ENCODE measurements at regions not wholly inside any gene's neighbourhood (a gene's known extent, or its start where the extent isn't known, plus 50 kb on each side); places are given as distances from the start of the nearest gene placed in this dataset.

DNA sequence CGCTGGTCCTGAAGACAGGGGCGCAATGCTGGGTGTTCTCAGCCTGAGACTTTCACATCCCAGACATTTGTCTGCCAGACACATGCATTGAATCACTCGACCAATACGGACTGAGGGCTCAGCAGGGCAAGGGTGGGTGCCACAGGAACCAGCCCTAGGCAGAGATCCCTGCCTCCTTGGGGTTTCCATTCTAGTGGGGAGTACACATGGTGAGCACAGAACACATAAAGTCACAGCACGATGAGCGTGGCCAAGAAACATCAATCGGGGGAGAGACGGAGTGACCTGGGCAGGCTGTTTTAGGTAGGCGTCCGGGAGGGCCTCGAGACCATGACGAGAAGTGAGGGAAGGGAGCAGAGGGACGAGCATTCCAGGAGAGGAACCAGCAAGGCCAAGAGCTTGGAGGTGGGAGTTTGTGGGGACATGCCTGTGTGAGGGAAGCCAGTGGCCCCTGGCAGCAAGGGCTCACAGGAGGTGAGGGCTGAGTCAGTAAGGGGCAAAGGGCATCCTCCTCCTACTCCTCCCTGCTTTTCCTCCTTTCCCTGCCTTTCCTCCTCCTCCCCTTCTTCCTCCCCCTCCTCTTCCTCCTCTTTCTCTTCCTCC lies 126.3 kb upstream of the PEG3 start:
- no peaks in the 10 kb centered on the region for H3K27me3 ChIP-seq (ENCODE audit: insufficient read depth, low read length)
- TF ChIP-seq SRF (IDR thresholded peaks at IDR 0.05; ENCODE audit: low read depth), result no peak
- TF ChIP-seq, protein P1, sequence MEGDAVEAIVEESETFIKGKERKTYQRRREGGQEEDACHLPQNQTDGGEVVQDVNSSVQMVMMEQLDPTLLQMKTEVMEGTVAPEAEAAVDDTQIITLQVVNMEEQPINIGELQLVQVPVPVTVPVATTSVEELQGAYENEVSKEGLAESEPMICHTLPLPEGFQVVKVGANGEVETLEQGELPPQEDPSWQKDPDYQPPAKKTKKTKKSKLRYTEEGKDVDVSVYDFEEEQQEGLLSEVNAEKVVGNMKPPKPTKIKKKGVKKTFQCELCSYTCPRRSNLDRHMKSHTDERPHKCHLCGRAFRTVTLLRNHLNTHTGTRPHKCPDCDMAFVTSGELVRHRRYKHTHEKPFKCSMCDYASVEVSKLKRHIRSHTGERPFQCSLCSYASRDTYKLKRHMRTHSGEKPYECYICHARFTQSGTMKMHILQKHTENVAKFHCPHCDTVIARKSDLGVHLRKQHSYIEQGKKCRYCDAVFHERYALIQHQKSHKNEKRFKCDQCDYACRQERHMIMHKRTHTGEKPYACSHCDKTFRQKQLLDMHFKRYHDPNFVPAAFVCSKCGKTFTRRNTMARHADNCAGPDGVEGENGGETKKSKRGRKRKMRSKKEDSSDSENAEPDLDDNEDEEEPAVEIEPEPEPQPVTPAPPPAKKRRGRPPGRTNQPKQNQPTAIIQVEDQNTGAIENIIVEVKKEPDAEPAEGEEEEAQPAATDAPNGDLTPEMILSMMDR (IDR thresholded peaks at IDR 0.05 in 2 of 3, conservative IDR thresholded peaks at IDR 0.05 in 1 of 3; ENCODE audit: borderline replicate concordance in 1 of 3, insufficient read depth in 1 of 3, low read depth in 2 of 3, low read length in 2 of 3), result no peak
- TF ChIP-seq FOSL1 (IDR thresholded peaks at IDR 0.05; ENCODE audit: low read depth), result no peak
- TF ChIP-seq, protein P2, sequence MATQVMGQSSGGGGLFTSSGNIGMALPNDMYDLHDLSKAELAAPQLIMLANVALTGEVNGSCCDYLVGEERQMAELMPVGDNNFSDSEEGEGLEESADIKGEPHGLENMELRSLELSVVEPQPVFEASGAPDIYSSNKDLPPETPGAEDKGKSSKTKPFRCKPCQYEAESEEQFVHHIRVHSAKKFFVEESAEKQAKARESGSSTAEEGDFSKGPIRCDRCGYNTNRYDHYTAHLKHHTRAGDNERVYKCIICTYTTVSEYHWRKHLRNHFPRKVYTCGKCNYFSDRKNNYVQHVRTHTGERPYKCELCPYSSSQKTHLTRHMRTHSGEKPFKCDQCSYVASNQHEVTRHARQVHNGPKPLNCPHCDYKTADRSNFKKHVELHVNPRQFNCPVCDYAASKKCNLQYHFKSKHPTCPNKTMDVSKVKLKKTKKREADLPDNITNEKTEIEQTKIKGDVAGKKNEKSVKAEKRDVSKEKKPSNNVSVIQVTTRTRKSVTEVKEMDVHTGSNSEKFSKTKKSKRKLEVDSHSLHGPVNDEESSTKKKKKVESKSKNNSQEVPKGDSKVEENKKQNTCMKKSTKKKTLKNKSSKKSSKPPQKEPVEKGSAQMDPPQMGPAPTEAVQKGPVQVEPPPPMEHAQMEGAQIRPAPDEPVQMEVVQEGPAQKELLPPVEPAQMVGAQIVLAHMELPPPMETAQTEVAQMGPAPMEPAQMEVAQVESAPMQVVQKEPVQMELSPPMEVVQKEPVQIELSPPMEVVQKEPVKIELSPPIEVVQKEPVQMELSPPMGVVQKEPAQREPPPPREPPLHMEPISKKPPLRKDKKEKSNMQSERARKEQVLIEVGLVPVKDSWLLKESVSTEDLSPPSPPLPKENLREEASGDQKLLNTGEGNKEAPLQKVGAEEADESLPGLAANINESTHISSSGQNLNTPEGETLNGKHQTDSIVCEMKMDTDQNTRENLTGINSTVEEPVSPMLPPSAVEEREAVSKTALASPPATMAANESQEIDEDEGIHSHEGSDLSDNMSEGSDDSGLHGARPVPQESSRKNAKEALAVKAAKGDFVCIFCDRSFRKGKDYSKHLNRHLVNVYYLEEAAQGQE (IDR thresholded peaks at IDR 0.05; ENCODE audit: low read depth), result no peak
- TF ChIP-seq ZFX (IDR thresholded peaks at IDR 0.05), result no peak
- TF ChIP-seq ZNF274 (IDR thresholded peaks at IDR 0.05; ENCODE audit: low read depth, low read length), result no peak
- TF ChIP-seq ATF3 (IDR thresholded peaks at IDR 0.05), result no peak
- no peak for TF ChIP-seq EGR1 (IDR thresholded peaks at IDR 0.05; ENCODE audit: low read depth)
- TF ChIP-seq TCF7L2 (IDR thresholded peaks at IDR 0.05; ENCODE audit: borderline replicate concordance, extremely low read depth, insufficient read depth, insufficient read length), result no peak
- no peak for TF ChIP-seq SIN3A (IDR thresholded peaks at IDR 0.05; ENCODE audit: low read depth)
- TF ChIP-seq CEBPB (IDR thresholded peaks at IDR 0.05; ENCODE audit: low read depth), result no peak
- no peak for TF ChIP-seq EZH2phosphoT487 (IDR thresholded peaks at IDR 0.05; ENCODE audit: borderline replicate concordance)
- no peak for TF ChIP-seq JUND (IDR thresholded peaks at IDR 0.05)
- no peak for TF ChIP-seq POLR2AphosphoS5 (IDR thresholded peaks at IDR 0.05; ENCODE audit: low read depth, low read length)
- TF ChIP-seq SP1 (IDR thresholded peaks at IDR 0.05; ENCODE audit: low read depth), result no peak
- no peak for TF ChIP-seq RAD21 (IDR thresholded peaks at IDR 0.05; ENCODE audit: low read depth)
- no peak for TF ChIP-seq CBX3 (IDR thresholded peaks at IDR 0.05; ENCODE audit: low read depth)
- no peak for TF ChIP-seq YY1 (IDR thresholded peaks at IDR 0.05; ENCODE audit: extremely low read depth, insufficient replicate concordance, low read depth, low read length)
- no peak for TF ChIP-seq POLR2A (IDR thresholded peaks at IDR 0.05; ENCODE audit: borderline replicate concordance, extremely low read depth, insufficient read depth, insufficient read length)
- no peak overlapping the region for H3K9ac ChIP-seq (ENCODE audit: low read length)
- no peak for ATAC-seq
- no peak overlapping the region for H3K4me3 ChIP-seq (replicated peaks in 1 of 2; ENCODE audit: low read depth in 1 of 2, low read length in 2 of 2)
- H3K9me3 ChIP-seq (ENCODE audit: control insufficient read depth in 1 of 2, insufficient read depth in 1 of 2, low read depth in 1 of 2, low read length in 2 of 2), result peaks cover 0 to 21% of the 10 kb centered on the region in 2 experiments; a peak in 2 of 4 replicates
- H3K9me2 ChIP-seq (ENCODE audit: insufficient read depth), result no peaks in the 10 kb centered on the region
- CTCF ChIA-PET, result no interaction called here
- no peaks in the 10 kb centered on the region for H4K20me1 ChIP-seq (ENCODE audit: insufficient read depth)
- H3K27ac ChIP-seq (ENCODE audit: low read depth, low read length), result no peak overlapping the region
- H3K79me2 ChIP-seq (ENCODE audit: insufficient read depth, low read length), result no peaks in the 10 kb centered on the region
- H2AFZ ChIP-seq (ENCODE audit: low read depth, low read length, poor library complexity, severe bottlenecking), result no peak overlapping the region
- RAD21 ChIA-PET (ENCODE audit: low non-redundant PET in 1 of 2, low total read pairs in 2 of 2, uncharacterized antibody in 2 of 2, unreplicated experiment in 2 of 2), result no interaction called here
- intact Hi-C loops (cut with micrococcal nuclease), result no loop called here
- no peaks in the 10 kb centered on the region for H3K36me3 ChIP-seq (ENCODE audit: control insufficient read depth in 1 of 2, insufficient read depth in 2 of 2, low read length in 2 of 2)
- POLR2A ChIA-PET, result no interaction called here
- BruUV-seq (replicated peaks), result no TSS peak
- H3K4me1 ChIP-seq (ENCODE audit: control insufficient read depth in 1 of 2, insufficient read depth in 2 of 2, low read length in 2 of 2), result no peaks in the 10 kb centered on the region
- no peak overlapping the region for H3K4me2 ChIP-seq (ENCODE audit: low read length)
- no peak for DNase-seq (ENCODE audit: low read depth, low spot score)
